ENCODE measurements at regions not wholly inside any gene's neighbourhood (a gene's known extent, or its start where the extent isn't known, plus 50 kb on each side); places are given as distances from the start of the nearest gene placed in this dataset.
A peak's percentile ranks its signal among the peaks of the same experiment; 100 is the strongest.

DNA sequence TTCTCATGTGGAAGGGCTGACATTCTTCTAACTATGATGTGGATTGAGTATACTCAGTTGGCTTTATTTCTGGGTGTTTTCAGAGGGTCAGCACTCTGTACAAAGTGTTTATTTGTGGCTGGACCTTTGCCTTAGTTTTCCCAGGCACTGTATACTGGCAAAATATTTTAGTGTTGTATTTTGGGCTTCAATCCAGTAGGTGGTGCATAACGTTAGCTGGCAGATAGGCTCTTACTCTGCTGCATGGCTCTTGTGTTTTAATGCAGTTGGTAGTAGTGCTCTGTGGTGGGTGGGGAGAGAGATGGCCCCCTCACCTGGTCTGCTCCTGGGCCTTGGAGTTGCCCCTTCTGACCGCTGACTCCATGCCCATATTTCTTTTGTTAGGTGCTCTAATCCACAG, 75.6 kb upstream of the REG3A start:
- TF ChIP-seq, protein P1, sequence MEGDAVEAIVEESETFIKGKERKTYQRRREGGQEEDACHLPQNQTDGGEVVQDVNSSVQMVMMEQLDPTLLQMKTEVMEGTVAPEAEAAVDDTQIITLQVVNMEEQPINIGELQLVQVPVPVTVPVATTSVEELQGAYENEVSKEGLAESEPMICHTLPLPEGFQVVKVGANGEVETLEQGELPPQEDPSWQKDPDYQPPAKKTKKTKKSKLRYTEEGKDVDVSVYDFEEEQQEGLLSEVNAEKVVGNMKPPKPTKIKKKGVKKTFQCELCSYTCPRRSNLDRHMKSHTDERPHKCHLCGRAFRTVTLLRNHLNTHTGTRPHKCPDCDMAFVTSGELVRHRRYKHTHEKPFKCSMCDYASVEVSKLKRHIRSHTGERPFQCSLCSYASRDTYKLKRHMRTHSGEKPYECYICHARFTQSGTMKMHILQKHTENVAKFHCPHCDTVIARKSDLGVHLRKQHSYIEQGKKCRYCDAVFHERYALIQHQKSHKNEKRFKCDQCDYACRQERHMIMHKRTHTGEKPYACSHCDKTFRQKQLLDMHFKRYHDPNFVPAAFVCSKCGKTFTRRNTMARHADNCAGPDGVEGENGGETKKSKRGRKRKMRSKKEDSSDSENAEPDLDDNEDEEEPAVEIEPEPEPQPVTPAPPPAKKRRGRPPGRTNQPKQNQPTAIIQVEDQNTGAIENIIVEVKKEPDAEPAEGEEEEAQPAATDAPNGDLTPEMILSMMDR (conservative IDR thresholded peaks at IDR 0.05; ENCODE audit: low read length) = peak; percentile 26
- no peak for TF ChIP-seq EZH2phosphoT487 (IDR thresholded peaks at IDR 0.05; ENCODE audit: borderline replicate concordance)
